CD4-positive, alpha-beta T cell treated with Interleukin-15 for 1 hour (primary cell): ENCODE measurements at regions not wholly inside any gene's neighbourhood (a gene's known extent, or its start where the extent isn't known, plus 50 kb on each side); places are given as distances from the start of the nearest gene placed in this dataset.

Experiments used
- DNase-seq: peaks from one replicate; pipeline ENCODE4 v3.0.0-alpha.2; 2020

DNA sequence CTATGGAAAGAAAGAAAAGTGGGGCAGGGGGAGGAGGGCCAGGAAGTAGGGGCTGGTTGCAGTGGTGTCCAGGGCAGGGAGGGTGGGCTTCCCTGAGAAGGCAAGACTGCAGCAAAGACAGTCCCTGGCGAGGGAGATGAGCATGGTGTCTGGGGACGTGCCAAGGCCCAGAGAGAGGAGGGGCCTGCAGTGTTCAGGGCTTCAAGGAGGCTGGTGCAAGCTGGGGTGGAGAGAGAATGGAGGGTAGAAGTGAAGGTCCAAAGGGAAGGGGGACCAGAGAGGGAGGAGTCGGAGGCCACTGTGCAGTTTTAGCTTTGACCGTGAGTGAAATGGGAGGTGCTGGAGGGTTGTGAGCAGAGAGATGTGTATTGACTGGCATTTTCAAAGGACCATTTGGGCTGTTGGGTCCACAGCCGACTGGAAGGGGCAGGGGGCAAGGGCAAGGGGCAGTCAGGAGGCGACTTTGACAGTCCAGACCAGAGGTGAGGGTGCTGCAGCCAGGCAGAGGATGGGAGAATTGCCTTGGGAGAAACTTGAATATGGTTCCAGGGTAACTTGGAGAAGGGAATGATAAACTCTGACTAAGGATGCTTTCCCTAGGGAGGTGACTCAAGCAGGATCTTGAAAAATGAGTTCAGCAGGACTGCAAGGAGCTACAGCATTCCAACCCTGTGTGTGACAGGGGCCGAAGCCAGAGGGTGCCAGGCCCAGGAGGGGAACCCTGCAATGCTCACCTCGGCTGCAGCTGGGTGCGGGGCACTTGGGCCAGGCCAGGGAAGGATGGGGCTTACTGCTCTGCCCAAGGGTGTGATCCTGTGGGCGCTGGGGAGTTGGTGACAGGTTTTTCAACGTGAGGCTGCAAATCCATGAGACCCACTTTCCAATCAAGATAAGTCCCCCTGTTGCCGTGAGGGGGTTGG is 177.1 kb upstream of the HAAO start:
- no peak for DNase-seq

DNA sequence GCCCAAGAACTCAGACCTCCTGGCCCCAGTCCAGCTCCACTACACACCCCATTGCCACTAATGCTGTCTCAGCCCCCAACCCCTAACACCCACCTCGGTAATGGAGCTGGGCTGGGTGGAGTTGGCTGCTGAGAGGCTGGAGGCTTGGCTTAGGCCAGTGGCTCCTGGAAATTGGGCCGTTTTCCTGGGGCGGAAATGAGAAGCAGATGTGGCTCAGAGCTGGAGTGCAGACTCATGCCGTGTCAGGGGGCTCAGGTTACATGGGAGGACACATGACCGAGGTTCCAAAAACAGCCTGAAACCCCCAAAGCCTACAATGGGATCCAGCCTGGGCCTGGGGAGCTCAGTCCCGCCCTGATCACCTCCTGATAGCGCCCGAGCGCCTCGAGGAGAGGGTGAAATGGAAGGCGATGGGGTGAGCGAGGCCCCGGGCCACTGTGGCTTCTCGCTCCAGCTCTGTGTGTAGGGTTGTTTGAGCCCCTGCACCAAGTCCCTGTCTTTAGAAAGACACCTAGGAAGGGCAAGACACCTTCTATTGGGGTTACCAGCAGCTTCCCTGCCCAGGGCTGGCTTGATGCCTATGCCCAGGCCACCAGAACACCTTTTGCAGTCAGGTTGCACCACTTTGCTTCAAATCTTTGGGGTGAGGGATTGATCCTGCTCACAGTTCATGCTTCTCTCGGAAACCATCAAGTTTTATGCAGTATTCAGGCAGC is 175.7 kb upstream of the HAAO start:
- no peak for DNase-seq

DNA sequence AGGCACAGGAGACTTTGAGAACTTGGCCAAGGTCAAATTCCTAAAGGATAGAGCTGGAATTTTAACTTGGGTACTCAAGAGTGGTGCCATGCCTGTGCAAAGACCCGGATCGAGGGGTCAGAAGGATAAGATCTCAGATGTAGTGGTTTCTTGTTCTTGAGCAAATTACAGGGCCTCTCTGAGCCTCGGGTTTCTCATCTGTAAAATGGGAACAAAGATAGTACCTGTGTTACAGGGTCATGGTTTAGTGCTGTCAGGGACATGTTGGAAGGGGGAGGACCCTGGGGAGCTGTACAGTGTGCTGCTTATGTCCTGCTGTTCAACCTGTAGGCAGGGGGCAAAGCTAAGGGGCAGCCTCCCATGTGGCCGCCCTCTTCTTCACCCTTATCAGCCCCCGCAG is 173.5 kb upstream of the HAAO start:
- DNase-seq, result no peak

DNA sequence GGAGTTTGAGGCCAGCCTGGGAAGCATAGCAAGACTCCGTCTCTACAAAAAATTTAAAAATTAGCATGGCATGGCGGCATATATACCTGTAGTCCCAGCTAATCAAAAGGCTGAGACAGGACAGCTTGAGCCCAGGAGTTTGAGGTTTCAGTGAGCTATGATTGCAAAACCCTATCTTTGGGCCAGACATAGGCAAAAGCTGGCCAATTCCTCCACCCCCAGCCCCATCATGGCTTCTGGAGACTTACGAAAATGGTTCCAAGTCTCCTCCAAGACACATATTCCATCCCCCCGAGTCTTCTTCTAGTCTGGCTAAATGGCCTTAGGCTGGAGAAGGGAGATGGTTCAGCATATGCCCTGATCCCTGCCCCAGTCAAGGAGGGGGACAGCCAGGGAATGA is 172.8 kb upstream of the HAAO start:
- no peak for DNase-seq

DNA sequence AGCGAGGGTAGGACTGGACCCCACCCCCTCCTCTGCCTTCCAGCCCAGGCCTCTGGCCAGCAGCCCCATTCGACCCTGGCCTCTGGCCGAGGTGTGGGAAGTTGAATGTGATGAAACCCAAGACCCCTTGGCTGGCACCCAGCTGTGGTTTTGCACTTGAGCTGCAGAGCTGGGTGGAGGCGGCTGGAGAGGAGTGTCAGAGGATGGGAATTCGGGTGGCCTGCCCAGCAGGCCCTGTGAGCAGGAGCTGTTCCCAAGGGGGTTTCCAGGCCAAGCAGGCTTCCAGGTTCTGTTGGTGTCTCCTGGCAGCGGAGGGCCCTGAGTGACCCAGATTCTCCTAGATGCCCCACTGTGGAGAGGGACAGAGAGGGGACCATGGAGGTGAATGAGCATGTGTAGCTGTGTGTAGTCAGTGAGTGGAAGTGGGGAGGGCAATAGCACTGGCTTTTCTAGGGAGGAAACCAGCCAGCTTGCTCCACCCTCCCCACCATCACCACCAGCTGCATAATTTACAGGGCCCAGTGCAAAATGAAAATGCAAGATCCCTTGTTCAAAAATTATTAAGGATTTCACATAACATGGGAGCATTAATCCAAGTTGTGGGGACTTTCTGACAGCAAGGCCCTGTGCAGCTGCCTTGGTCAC is 172.2 kb upstream of the HAAO start:
- no peak for DNase-seq

GRCh38 chr2:42963452-42964068 is 171.2 kb upstream of the HAAO start:
- DNase-seq, result no peak

- DNase-seq, result no peak
Observed at GRCh38 chr2:42962508-42962953, 170.1 kb upstream of the HAAO start.

DNA sequence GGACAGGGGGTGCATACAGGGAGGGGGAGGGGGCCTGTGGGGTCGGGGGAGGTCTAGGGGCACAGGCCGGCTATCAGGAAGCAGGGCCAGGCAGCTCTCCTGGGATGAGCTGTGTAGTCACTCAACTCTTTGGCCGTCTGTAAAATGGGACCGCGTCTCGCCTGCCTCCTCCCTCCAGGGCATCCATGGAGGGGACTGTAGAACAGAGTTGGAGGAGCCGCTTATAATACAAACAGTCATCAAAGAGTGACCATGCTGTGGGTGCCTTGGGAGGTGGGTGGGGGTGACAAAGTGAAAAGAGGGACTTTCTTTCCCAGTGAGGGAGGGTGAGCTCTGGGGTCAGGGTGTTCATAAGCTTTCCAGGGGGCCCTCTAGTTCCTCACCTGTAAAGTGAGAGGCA is 169.6 kb upstream of the HAAO start:
- no peak for DNase-seq

DNA sequence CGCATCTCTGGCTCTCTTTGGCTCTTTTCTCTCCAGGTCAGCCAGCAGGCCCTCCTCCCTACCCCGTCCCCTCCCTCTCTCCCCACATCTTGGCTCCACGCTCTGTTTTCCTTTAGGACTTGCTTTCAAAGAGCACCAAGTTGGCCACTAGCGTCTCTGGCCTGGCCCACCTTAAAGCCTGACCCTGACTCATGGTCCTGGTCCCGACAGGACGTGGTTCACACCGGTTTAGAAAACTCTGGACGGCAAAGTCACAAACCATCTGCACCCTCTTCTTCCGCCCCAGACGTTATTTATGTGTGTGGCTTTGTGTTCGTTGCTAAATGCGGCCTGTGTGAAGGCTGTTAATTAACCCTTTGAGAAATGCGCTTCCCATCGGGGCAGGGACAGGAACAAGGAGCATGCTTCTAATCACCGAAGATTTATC is 169.0 kb upstream of the HAAO start:
- no peak for DNase-seq

- DNase-seq, result no peak
Observed at GRCh38 chr2:42960842-42961180, 168.4 kb upstream of the HAAO start.

GRCh38 chr2:42960002-42960841 is 167.8 kb upstream of the HAAO start:
- DNase-seq, result no peak

GRCh38 chr2:42959234-42960001 is 167.0 kb upstream of the HAAO start:
- no peak for DNase-seq

DNA sequence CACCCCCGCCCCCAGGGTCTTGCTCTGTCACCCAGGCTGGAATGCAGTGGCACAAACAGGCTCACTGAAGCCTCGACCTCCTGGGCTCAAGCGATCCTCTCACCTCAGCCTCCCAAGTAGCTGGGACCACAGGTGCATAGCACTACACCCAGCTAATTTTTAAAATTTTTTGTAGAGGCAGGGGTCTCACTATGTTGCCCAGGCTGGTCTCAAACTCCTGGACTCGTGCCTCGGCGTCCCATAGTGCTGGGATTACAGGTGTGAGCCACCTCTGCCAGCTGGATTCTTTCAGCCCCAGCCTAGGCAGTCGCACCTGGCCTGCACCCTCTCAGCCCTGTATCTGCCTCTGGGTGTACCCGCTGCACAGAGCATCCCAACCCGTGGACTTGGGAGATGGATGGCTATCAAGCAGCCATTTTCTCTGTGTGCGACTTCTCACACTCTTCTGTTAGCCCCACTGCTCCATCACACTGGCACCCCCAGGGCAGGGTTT is 166.4 kb upstream of the HAAO start:
- DNase-seq, result no peak

GRCh38 chr2:42957861-42958301 is 165.5 kb upstream of the HAAO start:
- DNase-seq, result no peak

GRCh38 chr2:42957109-42957860 is 164.9 kb upstream of the HAAO start:
- DNase-seq, result no peak

DNA sequence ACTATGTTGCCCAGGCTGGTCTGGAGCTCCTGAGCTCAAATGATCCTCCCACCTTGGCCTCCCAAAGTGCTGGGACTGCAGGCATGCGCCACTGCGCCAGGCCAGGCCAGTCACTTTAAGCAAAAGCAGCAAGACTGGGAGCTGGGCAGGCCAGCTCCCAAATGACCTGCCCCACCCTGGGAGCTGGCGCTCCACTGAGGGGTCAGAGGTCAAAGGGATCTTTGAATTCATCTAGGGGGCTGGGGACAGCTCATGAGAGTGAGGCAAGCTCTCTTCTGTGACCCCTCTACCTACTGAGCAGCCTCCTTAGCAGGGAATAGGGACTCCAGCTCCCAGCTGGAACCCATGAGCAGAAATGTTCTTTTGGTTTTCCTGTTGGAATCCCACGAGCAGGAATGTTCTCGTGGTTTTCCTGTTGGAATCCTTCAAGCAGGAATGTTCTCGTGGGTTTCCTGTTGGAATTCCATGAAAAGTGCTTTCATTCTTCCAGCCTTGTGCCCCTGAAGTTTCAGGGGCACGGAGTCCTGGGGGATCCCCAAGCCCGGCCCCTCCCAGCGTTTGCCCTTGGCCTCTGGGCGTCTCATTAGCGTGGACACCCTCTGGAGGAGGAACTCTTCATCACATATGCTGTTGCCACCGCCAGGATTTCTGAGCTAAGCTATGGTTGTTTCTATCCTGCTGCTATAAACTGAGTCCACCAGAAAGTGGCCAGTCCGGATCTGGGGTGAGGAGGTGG is 162.0 kb upstream of the HAAO start:
- no peak for DNase-seq

DNA sequence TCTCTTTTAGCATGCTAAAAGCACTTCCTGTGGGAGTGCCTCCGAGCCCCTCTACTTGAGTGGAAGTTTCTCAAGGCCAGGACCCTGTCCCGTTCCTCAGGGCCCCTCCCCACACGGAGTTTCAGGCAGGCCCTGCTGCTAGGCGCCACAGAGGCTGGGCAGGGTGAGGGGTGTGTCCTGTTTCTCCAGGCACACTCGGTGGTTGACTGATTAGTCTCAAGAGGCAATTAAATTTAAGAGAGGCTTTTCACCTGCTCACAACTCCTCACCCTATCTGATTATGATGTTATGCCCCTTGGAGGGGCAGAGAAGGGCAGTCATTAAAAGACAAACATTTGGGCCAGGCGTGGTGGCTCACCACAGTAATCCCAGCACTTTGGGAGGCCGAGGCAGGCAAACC is 160.8 kb upstream of the HAAO start:
- DNase-seq, result no peak

DNA sequence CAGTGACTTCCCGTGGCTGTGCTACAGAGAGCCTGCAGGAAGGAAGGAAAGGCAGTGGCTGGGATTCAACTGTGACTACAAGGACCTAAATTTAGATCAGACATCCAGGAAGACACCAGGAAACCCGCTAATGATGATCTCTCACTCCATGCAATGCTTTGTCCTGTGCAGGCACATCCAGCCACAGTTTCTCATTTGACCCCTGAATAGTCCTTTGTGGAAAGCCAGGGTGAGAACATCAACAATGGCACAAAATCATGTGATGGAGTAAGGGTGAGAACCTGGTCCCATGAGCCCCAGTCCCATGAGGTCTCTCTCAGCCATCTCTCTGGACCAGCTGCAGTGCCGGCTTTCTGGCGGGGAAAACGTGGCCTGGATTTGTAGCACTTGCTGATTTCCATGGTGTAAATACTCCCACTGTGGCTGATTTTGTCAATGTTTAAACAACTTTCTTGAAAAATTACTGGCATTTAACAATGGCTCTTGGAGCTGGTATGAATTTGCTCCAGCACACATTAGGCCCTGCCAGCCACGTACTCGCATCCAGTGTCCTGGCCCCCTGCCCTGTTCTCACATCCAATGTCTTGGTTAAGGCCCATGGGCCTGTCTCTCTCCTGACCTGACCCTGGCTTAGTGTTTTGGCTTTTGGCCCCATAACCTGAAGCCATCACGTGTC is 159.0 kb upstream of the HAAO start:
- DNase-seq, result no peak

GRCh38 chr2:42949125-42949524 is 156.7 kb upstream of the HAAO start:
- peak; percentile 43 for DNase-seq
